K562 (cell line): ENCODE measurements at regions not wholly inside any gene's neighbourhood (a gene's known extent, or its start where the extent isn't known, plus 50 kb on each side); places are given as distances from the start of the nearest gene placed in this dataset.

Experiments
- ATAC-seq: fragments of 200-7000 bp; cut with Tn5 transposase; 3 replicates; pipeline ENCODE4 v1.9.1; 2020; ENCODE audit warnings: moderate library complexity
- BruUV-seq: library from RNA; stranded (reverse); fragments of 400-500 nt; replicated peaks from 2 replicates; lab custom pipeline; 2021; lab: Mats Ljungman, UMichigan
- CTCF ChIA-PET: fragments of 300-600 bp; formaldehyde crosslinking; extraction: SDS; loops from one replicate; lab custom pipeline; 2021; ENCODE audit warnings: low intra/inter-chr PET ratio; lab: Yijun Ruan, JAX
- POLR2A ChIA-PET: fragments of 300-600, 350-650 bp; sonication (Branson Sonifier 250); formaldehyde crosslinking; extraction: SDS; loops from one replicate; lab custom pipeline; 2021; ENCODE audit warnings: antibody characterized with exemption, inconsistent platforms; lab: Yijun Ruan, JAX
- DNase-seq, 4 experiments: peaks; one replicate each; pipeline versions ENCODE4 v3.0.0 to v3.0.0-alpha.2; 2011 to 2018; ENCODE audit warnings: low spot score in 3 of 4, mixed read lengths in 3 of 4; ENCODE audit errors: extremely low read depth in 1 of 4
- FAIRE-seq: peaks from 2 replicates; lab custom pipeline; 2011; peaks lifted over from hg19 to GRCh38; lab: Jason Lieb, UNC
- H2AFZ ChIP-seq: 2 replicates; pipeline ENCODE4 v1.6.0; 2011; ENCODE audit warnings: low read depth, low read length, control low read depth, inconsistent platforms
- H3K27ac ChIP-seq: fragments of 200-600 bp; 3 replicates; pipeline ENCODE4 v1.8.0; 2011; ENCODE audit warnings: low read depth, mild to moderate bottlenecking, control low read depth, inconsistent platforms, low read length, moderate library complexity, mixed read lengths; ENCODE audit errors: extremely low read depth
- H3K27me3 ChIP-seq, 2 experiments: fragments of 300-600 bp in 1 of 2; 2 replicates in 1 of 2; 3 replicates in 1 of 2; pipeline versions ENCODE4 v1.6.0 to v1.8.0; 2011; ENCODE audit warnings: inconsistent platforms in 2 of 2, low read length in 2 of 2, mild to moderate bottlenecking in 1 of 2, mixed read lengths in 1 of 2, moderate library complexity in 1 of 2; ENCODE audit not compliant: control insufficient read depth in 2 of 2, insufficient read depth in 2 of 2
- H3K36me3 ChIP-seq: fragments of 300-600 bp; 3 replicates; pipeline ENCODE4 v1.8.0; 2011; ENCODE audit warnings: mild to moderate bottlenecking, low read length, inconsistent platforms; ENCODE audit not compliant: control insufficient read depth, insufficient read depth
- H3K4me1 ChIP-seq, 2 experiments: fragments of 200-600 bp in 1 of 2; replicated peaks in 1 of 2; 2 replicates in 1 of 2; 3 replicates in 1 of 2; pipeline versions ENCODE4 v1.5.1 to v1.8.0; 2011; ENCODE audit warnings: inconsistent platforms in 2 of 2, low read length in 2 of 2, mild to moderate bottlenecking in 1 of 2, mixed read lengths in 1 of 2, moderate library complexity in 1 of 2; ENCODE audit not compliant: control insufficient read depth in 2 of 2, insufficient read depth in 2 of 2
- H3K4me2 ChIP-seq: 2 replicates; pipeline ENCODE4 v1.6.1; 2011; ENCODE audit warnings: low read length, control low read depth, inconsistent platforms, mixed read lengths; ENCODE audit not compliant: insufficient read depth
- H3K4me3 ChIP-seq: fragments of 200-600 bp; sonication (generic), shearing (Covaris generic); 2 replicates; pipeline ENCODE4 v1.5.1; 2016; ENCODE audit warnings: control low read depth, inconsistent platforms
- H3K79me2 ChIP-seq: fragments of 200-600 bp; 3 replicates; pipeline ENCODE4 v1.8.0; 2011; ENCODE audit warnings: low read length, inconsistent platforms; ENCODE audit not compliant: control insufficient read depth, insufficient read depth
- H3K9ac ChIP-seq, 2 experiments: 2 replicates each; pipeline versions ENCODE4 v1.6.0 to v1.6.1; 2011; ENCODE audit warnings: low read depth in 2 of 2, low read length in 2 of 2, control low read depth in 1 of 2, inconsistent platforms in 1 of 2, mild to moderate bottlenecking in 1 of 2, mixed read lengths in 1 of 2; ENCODE audit not compliant: insufficient read depth in 1 of 2
- H3K9me1 ChIP-seq: one replicate; pipeline ENCODE4 v1.6.0; 2011; ENCODE audit warnings: inconsistent platforms, mild to moderate bottlenecking, low read length, moderate library complexity; ENCODE audit not compliant: control insufficient read depth, insufficient read depth
- H3K9me3 ChIP-seq: replicated peaks from 2 replicates; pipeline ENCODE4 v1.5.1; 2011; ENCODE audit warnings: low read depth, low read length, inconsistent platforms; ENCODE audit not compliant: control insufficient read depth, insufficient read depth
- H4K20me1 ChIP-seq: replicated peaks from 2 replicates; pipeline ENCODE4 v1.6.1; 2011; ENCODE audit warnings: low read length, inconsistent platforms, mixed read lengths; ENCODE audit not compliant: control insufficient read depth, insufficient read depth
- MIER1 ChIP-seq: fragments of 450-650 bp; IDR thresholded peaks from 2 replicates; pipeline ENCODE4 v1.6.1; 2016; ENCODE audit warnings: antibody characterized with exemption, mild to moderate bottlenecking, low read depth
- NFXL1 ChIP-seq: fragments of 450-650 bp; formaldehyde crosslinking; IDR thresholded peaks from 2 replicates; pipeline ENCODE4 v1.4.0; 2021; ENCODE audit warnings: mild to moderate bottlenecking
- XRCC3 ChIP-seq: fragments of 450-650 bp; IDR thresholded peaks from 2 replicates; pipeline ENCODE4 v1.6.1; 2017; ENCODE audit warnings: mild to moderate bottlenecking, moderate library complexity
- ZSCAN29 ChIP-seq: fragments of 450-650 bp; IDR thresholded peaks from 2 replicates; pipeline ENCODE4 v1.6.1; 2017
- WGBS: fragments of 100-300 bp; shearing (Covaris generic); methylation state at CpG from one replicate; pipeline ENCODE4 v1.1.6; 2016; ENCODE audit warnings: low coverage, mixed read lengths; ENCODE audit not compliant: insufficient coverage; ENCODE audit errors: missing lambda C conversion rate; 5-methylcytosine and 5-hydroxymethylcytosine counted together
- in situ Hi-C: fragments of 300-500 bp; cut with MboI; formaldehyde crosslinking; loops from 4 replicates; pipeline ENCODE4 v1.15.0; 2018; ENCODE audit warnings: inconsistent platforms, mixed read lengths
- intact Hi-C: fragments of 100-400 bp; cut with micrococcal nuclease; formaldehyde crosslinking; loops from 2 replicates; pipeline ENCODE4 v1.14.2; 2022
- TF ChIP-seq, protein P1 (sequence below): sonication (generic); formaldehyde crosslinking; IDR thresholded peaks from 2 replicates; pipeline ENCODE4 v1.8.0; 2022; ENCODE audit warnings: mild to moderate bottlenecking, missing genetic modification reagents
- TF ChIP-seq, protein P2 (sequence below): fragments of 250-450 bp; sonication (Bioruptor Pico); IDR thresholded peaks from 2 replicates; pipeline ENCODE4 v1.4.0; 2020; ENCODE audit warnings: borderline replicate concordance
- TF ChIP-seq, protein P3 (sequence below), 2 experiments: IDR thresholded peaks; 2 replicates each; pipeline ENCODE4 v1.6.1; 2012; ENCODE audit warnings: improper control_type of control experiment in 2 of 2, low read depth in 2 of 2, low read length in 2 of 2, borderline replicate concordance in 1 of 2

DNA sequence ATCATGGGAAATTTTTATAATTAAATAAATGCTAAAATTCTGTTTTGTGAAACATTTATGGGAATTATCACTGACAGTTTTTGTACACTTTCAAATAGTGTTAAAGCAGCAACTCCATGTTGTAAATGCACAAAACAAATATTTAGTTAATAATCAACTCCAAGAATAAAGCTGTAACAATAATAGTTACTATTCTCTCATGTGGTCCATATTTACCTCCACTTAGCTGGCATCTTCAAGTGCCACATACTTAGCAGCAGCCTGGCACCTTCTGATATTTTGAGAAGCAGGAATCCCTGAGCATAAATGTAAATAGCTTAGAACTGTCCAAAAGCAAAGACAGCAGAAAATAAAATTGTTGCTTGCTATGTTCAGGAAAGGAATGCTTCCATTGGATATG lies 154.3 kb downstream of the KDM5D start:
- Histone ChIP-seq H3K4me1 (no peaks in the 10 kb centered on the region), H2AFZ (no peak overlapping the region)
- ATAC-seq (no peak), FAIRE-seq (no peak)
- TF ChIP-seq ZSCAN29, result no peak
- TF ChIP-seq, all 486 proteins: peak for 0
- Histone ChIP-seq H4K20me1 (no peaks in the 10 kb centered on the region), H3K27me3 (no peaks in the 10 kb centered on the region), H3K9ac (no peak overlapping the region), H3K36me3 (no peaks in the 10 kb centered on the region), H3K9me3 (no peaks in the 10 kb centered on the region), H3K27ac (no peak overlapping the region), H3K9me1 (no peaks in the 10 kb centered on the region), H3K4me3 (no peak overlapping the region), H3K4me2 (no peak overlapping the region), H3K79me2 (no peaks in the 10 kb centered on the region)
- DNase-seq, result no peak
- BruUV-seq, result no TSS peak
- CTCF ChIA-PET, result no interaction called here
- intact Hi-C loops (no loop called here), in situ Hi-C loops (no loop called here)
- POLR2A ChIA-PET, result no interaction called here

DNA sequence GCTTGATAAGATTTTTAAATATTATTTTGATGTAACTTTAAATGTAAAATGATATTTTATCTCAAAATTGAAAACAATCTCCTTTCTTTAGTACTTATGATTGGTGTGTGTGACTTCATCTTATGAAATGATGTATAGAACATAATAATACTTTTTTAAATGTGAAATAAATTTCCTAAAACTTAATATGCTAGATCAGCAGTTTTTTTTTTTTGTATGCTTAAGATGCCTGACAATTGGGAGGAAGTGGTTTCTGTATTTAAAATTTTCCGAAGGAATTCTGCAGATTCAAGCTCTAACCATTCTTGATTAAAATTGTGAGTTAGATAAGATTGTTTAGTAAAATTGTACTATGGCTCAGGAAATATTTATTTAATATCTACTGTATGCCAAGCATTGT lies 154.9 kb downstream of the KDM5D start:
- no peak overlapping the region for H2AFZ ChIP-seq
- H3K79me2 ChIP-seq, result no peaks in the 10 kb centered on the region
- no peaks in the 10 kb centered on the region for H3K36me3 ChIP-seq
- ChIA-PET POLR2A (no interaction called here), CTCF (no interaction called here)
- intact Hi-C loops, result no loop called here
- no peaks in the 10 kb centered on the region for H3K4me1 ChIP-seq
- no peak for FAIRE-seq
- DNase-seq, result no peak
- no peak overlapping the region for H3K9ac ChIP-seq
- H3K9me1 ChIP-seq, result no peaks in the 10 kb centered on the region
- no peak for ATAC-seq
- H3K27me3 ChIP-seq, result no peaks in the 10 kb centered on the region
- H4K20me1 ChIP-seq, result no peaks in the 10 kb centered on the region
- in situ Hi-C loops, result no loop called here
- no CpG with 5 or more reads among the region's 1 CpG for WGBS
- H3K4me3 ChIP-seq, result no peak overlapping the region
- no peak for TF ChIP-seq XRCC3
- TF ChIP-seq MIER1, result no peak
- TF ChIP-seq, protein P1, sequence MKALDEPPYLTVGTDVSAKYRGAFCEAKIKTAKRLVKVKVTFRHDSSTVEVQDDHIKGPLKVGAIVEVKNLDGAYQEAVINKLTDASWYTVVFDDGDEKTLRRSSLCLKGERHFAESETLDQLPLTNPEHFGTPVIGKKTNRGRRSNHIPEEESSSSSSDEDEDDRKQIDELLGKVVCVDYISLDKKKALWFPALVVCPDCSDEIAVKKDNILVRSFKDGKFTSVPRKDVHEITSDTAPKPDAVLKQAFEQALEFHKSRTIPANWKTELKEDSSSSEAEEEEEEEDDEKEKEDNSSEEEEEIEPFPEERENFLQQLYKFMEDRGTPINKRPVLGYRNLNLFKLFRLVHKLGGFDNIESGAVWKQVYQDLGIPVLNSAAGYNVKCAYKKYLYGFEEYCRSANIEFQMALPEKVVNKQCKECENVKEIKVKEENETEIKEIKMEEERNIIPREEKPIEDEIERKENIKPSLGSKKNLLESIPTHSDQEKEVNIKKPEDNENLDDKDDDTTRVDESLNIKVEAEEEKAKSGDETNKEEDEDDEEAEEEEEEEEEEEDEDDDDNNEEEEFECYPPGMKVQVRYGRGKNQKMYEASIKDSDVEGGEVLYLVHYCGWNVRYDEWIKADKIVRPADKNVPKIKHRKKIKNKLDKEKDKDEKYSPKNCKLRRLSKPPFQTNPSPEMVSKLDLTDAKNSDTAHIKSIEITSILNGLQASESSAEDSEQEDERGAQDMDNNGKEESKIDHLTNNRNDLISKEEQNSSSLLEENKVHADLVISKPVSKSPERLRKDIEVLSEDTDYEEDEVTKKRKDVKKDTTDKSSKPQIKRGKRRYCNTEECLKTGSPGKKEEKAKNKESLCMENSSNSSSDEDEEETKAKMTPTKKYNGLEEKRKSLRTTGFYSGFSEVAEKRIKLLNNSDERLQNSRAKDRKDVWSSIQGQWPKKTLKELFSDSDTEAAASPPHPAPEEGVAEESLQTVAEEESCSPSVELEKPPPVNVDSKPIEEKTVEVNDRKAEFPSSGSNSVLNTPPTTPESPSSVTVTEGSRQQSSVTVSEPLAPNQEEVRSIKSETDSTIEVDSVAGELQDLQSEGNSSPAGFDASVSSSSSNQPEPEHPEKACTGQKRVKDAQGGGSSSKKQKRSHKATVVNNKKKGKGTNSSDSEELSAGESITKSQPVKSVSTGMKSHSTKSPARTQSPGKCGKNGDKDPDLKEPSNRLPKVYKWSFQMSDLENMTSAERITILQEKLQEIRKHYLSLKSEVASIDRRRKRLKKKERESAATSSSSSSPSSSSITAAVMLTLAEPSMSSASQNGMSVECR, result no peak
- no peak for TF ChIP-seq NFXL1 (CRISPR knock-in tag)
- TF ChIP-seq, protein P2, sequence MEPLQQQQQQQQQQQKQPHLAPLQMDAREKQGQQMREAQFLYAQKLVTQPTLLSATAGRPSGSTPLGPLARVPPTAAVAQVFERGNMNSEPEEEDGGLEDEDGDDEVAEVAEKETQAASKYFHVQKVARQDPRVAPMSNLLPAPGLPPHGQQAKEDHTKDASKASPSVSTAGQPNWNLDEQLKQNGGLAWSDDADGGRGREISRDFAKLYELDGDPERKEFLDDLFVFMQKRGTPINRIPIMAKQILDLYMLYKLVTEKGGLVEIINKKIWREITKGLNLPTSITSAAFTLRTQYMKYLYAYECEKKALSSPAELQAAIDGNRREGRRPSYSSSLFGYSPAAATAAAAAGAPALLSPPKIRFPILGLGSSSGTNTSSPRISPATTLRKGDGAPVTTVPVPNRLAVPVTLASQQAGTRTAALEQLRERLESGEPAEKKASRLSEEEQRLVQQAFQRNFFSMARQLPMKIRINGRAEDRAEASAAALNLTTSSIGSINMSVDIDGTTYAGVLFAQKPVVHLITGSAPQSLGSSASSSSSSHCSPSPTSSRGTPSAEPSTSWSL (CRISPR knock-in tag), result no peak
- TF ChIP-seq, protein P3, sequence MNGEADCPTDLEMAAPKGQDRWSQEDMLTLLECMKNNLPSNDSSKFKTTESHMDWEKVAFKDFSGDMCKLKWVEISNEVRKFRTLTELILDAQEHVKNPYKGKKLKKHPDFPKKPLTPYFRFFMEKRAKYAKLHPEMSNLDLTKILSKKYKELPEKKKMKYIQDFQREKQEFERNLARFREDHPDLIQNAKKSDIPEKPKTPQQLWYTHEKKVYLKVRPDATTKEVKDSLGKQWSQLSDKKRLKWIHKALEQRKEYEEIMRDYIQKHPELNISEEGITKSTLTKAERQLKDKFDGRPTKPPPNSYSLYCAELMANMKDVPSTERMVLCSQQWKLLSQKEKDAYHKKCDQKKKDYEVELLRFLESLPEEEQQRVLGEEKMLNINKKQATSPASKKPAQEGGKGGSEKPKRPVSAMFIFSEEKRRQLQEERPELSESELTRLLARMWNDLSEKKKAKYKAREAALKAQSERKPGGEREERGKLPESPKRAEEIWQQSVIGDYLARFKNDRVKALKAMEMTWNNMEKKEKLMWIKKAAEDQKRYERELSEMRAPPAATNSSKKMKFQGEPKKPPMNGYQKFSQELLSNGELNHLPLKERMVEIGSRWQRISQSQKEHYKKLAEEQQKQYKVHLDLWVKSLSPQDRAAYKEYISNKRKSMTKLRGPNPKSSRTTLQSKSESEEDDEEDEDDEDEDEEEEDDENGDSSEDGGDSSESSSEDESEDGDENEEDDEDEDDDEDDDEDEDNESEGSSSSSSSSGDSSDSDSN (IDR thresholded peaks at IDR 0.05; ENCODE audit: borderline replicate concordance in 1 of 2, low read depth in 2 of 2, low read length in 2 of 2), result no peak
- TF ChIP-seq, all 486 proteins: peak for 0
- Histone ChIP-seq H3K4me2 (no peak overlapping the region), H3K9me3 (no peaks in the 10 kb centered on the region), H3K27ac (no peak overlapping the region)
- no TSS peak for BruUV-seq
